HepG2 (cell line): ENCODE measurements at regions not wholly inside any gene's neighbourhood (a gene's known extent, or its start where the extent isn't known, plus 50 kb on each side); places are given as distances from the start of the nearest gene placed in this dataset.
A peak's percentile ranks its signal among the peaks of the same experiment; 100 is the strongest.

Experiments used
- ARHGAP35 ChIP-seq: sonication (generic); formaldehyde crosslinking; IDR thresholded peaks from 2 replicates; pipeline ENCODE4 v1.9.0; 2022; ENCODE audit warnings: mild to moderate bottlenecking, inconsistent platforms, moderate library complexity, missing genetic modification reagents, borderline replicate concordance
- MAFF ChIP-seq: IDR thresholded peaks from 2 replicates; pipeline ENCODE4 v1.6.1; 2011; ENCODE audit warnings: low read depth, low read length, improper control_type of control experiment
- MEF2D ChIP-seq: sonication (generic); formaldehyde crosslinking; IDR thresholded peaks from 2 replicates; pipeline ENCODE4 v1.5.1; 2020; ENCODE audit warnings: mild to moderate bottlenecking, missing genetic modification reagents
- NCOA5 ChIP-seq: sonication (generic); formaldehyde crosslinking; IDR thresholded peaks from 2 replicates; pipeline ENCODE4 v1.4.0; 2020; ENCODE audit warnings: missing genetic modification reagents
- POGZ ChIP-seq: sonication (generic); formaldehyde crosslinking; IDR thresholded peaks from 2 replicates; pipeline ENCODE4 v1.4.0; 2020; ENCODE audit warnings: mild to moderate bottlenecking, missing genetic modification reagents
- PRPF4 ChIP-seq: fragments of 200-400 bp; formaldehyde crosslinking; IDR thresholded peaks from 2 replicates; pipeline ENCODE4 v1.6.1; 2016; ENCODE audit warnings: low read length, low read depth; ENCODE audit not compliant: poor library complexity, severe bottlenecking
- RFX5 ChIP-seq: IDR thresholded peaks from 2 replicates; pipeline ENCODE4 v1.6.1; 2011; ENCODE audit warnings: low read depth, low read length, improper control_type of control experiment
- SAP130 ChIP-seq: IDR thresholded peaks from 2 replicates; pipeline ENCODE4 v1.6.1; 2016; ENCODE audit warnings: low read depth
- SSRP1 ChIP-seq: IDR thresholded peaks from 2 replicates; pipeline ENCODE4 v1.6.1; 2016; ENCODE audit warnings: control low read depth
- ZKSCAN5 ChIP-seq: sonication (generic); formaldehyde crosslinking; IDR thresholded peaks from 2 replicates; pipeline ENCODE4 v1.5.1; 2020; ENCODE audit warnings: mild to moderate bottlenecking, missing genetic modification reagents
- ZMYM4 ChIP-seq: sonication (generic); formaldehyde crosslinking; IDR thresholded peaks from 2 replicates; pipeline ENCODE4 v1.8.1; 2023; ENCODE audit warnings: mild to moderate bottlenecking, missing genetic modification reagents
- ZNF17 ChIP-seq: sonication (generic); formaldehyde crosslinking; IDR thresholded peaks from 2 replicates; pipeline ENCODE4 v1.5.0; 2020; ENCODE audit warnings: mild to moderate bottlenecking, missing genetic modification reagents
- ZNF256 ChIP-seq: sonication (generic); formaldehyde crosslinking; conservative IDR thresholded peaks from 2 replicates; pipeline ENCODE4 v1.4.0; 2020; ENCODE audit warnings: missing genetic modification reagents
- ZNF598 ChIP-seq: sonication (generic); formaldehyde crosslinking; IDR thresholded peaks from 2 replicates; pipeline ENCODE4 v1.5.1; 2020; ENCODE audit warnings: mild to moderate bottlenecking, missing genetic modification reagents, borderline replicate concordance
- ZNF616 ChIP-seq: sonication (generic); formaldehyde crosslinking; IDR thresholded peaks from 2 replicates; pipeline ENCODE4 v1.5.0; 2020; ENCODE audit warnings: low read depth, mild to moderate bottlenecking, missing genetic modification reagents
- ZNF747 ChIP-seq: sonication (generic); formaldehyde crosslinking; IDR thresholded peaks from 2 replicates; pipeline ENCODE4 v1.8.1; 2023; ENCODE audit warnings: missing genetic modification reagents, mild to moderate bottlenecking, borderline replicate concordance
- ZNF768 ChIP-seq: sonication (generic); formaldehyde crosslinking; IDR thresholded peaks from 2 replicates; pipeline ENCODE4 v1.4.0; 2020; ENCODE audit warnings: missing genetic modification reagents
- TF ChIP-seq, protein P1 (sequence below): sonication (generic); formaldehyde crosslinking; IDR thresholded peaks from 2 replicates; pipeline ENCODE4 v1.5.0; 2020; ENCODE audit warnings: mild to moderate bottlenecking, missing genetic modification reagents, borderline replicate concordance
- TF ChIP-seq, protein P2 (sequence below): sonication (generic); formaldehyde crosslinking; conservative IDR thresholded peaks from 2 replicates; pipeline ENCODE4 v1.8.0; 2022; ENCODE audit warnings: low read depth, missing genetic modification reagents
- TF ChIP-seq, protein P3 (sequence below), 2 experiments: fragments of 450-650 bp in 1 of 2; sonication (generic) in 1 of 2; formaldehyde crosslinking; IDR thresholded peaks; 2 replicates each; pipeline versions ENCODE4 v1.5.0 to v1.8.0; 2020 to 2022; ENCODE audit warnings: mild to moderate bottlenecking in 1 of 2, missing genetic modification reagents in 1 of 2
- TF ChIP-seq, protein P4 (sequence below): sonication (generic); formaldehyde crosslinking; IDR thresholded peaks from 2 replicates; pipeline ENCODE4 v1.4.0; 2020; ENCODE audit warnings: missing genetic modification reagents

DNA sequence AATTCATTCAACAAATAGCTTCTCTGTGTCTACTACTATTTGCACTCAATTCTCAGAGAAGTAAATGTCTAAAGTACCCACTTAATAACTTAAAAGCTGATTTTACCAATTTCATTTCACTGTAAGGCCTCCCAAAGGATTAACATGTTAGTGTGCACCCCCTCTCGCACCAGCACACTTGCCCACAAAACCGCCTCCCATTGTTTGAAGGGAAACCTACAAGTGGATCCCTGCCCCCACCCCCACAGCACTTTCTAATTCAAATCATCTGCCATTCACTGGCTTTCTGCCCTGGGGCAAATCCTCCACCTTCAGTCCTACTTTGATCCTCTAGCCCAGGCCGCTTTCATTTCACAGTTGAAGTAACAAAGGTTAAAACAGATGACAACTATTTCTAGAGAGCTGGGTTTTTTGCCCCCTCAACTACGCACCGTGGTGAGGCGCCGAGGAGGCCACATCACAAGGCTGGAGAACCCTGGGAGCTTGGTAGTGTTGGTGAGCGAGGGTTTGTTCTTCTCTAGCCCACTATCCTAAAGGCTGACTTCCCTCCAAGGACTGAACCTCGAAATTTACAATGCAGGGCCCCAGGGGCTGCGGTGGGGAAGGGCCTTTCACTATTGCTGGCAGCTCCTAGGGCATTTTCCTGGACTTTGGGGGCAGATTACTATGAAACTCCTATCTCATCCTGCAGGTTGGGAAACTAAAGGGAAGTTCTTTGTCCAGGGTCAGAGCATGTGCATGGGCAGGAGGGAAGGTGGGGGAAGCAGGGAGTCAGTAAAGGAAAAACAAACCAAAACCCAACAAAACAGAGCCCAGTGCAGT, 517.4 kb upstream of the ZMIZ1 start (continued):
- TF ChIP-seq RFX5 (no peak), ZNF768 (CRISPR knock-in tag) (no peak), NCOA5 (CRISPR knock-in tag) (no peak), PRPF4 (no peak), ZNF256 (CRISPR knock-in tag) (no peak), SAP130 (peak; percentile 41), ZNF616 (CRISPR knock-in tag) (no peak), SSRP1 (no peak), MAFF (no peak), ZKSCAN5 (CRISPR knock-in tag) (no peak), ZNF17 (CRISPR knock-in tag) (no peak), MEF2D (CRISPR knock-in tag) (0 out of 2 replicates have a peak, but pooled peaks have one; percentile 1), ZMYM4 (peak; percentile 23; the same call in 1 of the 2 replicates), ZNF747 (CRISPR knock-in tag) (peak; percentile 55; the same call in 1 of the 2 replicates), ZNF598 (CRISPR knock-in tag) (no peak), POGZ (CRISPR knock-in tag) (0 out of 2 replicates have a peak, but pooled peaks have one; percentile 8), ARHGAP35 (CRISPR knock-in tag) (no peak)
- TF ChIP-seq, protein P1, sequence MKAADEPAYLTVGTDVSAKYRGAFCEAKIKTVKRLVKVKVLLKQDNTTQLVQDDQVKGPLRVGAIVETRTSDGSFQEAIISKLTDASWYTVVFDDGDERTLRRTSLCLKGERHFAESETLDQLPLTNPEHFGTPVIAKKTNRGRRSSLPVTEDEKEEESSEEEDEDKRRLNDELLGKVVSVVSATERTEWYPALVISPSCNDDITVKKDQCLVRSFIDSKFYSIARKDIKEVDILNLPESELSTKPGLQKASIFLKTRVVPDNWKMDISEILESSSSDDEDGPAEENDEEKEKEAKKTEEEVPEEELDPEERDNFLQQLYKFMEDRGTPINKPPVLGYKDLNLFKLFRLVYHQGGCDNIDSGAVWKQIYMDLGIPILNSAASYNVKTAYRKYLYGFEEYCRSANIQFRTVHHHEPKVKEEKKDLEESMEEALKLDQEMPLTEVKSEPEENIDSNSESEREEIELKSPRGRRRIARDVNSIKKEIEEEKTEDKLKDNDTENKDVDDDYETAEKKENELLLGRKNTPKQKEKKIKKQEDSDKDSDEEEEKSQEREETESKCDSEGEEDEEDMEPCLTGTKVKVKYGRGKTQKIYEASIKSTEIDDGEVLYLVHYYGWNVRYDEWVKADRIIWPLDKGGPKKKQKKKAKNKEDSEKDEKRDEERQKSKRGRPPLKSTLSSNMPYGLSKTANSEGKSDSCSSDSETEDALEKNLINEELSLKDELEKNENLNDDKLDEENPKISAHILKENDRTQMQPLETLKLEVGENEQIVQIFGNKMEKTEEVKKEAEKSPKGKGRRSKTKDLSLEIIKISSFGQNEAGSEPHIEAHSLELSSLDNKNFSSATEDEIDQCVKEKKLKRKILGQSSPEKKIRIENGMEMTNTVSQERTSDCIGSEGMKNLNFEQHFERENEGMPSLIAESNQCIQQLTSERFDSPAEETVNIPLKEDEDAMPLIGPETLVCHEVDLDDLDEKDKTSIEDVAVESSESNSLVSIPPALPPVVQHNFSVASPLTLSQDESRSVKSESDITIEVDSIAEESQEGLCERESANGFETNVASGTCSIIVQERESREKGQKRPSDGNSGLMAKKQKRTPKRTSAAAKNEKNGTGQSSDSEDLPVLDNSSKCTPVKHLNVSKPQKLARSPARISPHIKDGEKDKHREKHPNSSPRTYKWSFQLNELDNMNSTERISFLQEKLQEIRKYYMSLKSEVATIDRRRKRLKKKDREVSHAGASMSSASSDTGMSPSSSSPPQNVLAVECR: peak; percentile 21; the same call in 1 of the 2 replicates
- TF ChIP-seq, protein P2, sequence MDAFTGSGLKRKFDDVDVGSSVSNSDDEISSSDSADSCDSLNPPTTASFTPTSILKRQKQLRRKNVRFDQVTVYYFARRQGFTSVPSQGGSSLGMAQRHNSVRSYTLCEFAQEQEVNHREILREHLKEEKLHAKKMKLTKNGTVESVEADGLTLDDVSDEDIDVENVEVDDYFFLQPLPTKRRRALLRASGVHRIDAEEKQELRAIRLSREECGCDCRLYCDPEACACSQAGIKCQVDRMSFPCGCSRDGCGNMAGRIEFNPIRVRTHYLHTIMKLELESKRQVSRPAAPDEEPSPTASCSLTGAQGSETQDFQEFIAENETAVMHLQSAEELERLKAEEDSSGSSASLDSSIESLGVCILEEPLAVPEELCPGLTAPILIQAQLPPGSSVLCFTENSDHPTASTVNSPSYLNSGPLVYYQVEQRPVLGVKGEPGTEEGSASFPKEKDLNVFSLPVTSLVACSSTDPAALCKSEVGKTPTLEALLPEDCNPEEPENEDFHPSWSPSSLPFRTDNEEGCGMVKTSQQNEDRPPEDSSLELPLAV (CRISPR knock-in tag): no peak
- TF ChIP-seq, protein P3, sequence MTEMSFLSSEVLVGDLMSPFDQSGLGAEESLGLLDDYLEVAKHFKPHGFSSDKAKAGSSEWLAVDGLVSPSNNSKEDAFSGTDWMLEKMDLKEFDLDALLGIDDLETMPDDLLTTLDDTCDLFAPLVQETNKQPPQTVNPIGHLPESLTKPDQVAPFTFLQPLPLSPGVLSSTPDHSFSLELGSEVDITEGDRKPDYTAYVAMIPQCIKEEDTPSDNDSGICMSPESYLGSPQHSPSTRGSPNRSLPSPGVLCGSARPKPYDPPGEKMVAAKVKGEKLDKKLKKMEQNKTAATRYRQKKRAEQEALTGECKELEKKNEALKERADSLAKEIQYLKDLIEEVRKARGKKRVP (CRISPR knock-in tag; IDR thresholded peaks at IDR 0.05): no peak
- TF ChIP-seq, protein P4, sequence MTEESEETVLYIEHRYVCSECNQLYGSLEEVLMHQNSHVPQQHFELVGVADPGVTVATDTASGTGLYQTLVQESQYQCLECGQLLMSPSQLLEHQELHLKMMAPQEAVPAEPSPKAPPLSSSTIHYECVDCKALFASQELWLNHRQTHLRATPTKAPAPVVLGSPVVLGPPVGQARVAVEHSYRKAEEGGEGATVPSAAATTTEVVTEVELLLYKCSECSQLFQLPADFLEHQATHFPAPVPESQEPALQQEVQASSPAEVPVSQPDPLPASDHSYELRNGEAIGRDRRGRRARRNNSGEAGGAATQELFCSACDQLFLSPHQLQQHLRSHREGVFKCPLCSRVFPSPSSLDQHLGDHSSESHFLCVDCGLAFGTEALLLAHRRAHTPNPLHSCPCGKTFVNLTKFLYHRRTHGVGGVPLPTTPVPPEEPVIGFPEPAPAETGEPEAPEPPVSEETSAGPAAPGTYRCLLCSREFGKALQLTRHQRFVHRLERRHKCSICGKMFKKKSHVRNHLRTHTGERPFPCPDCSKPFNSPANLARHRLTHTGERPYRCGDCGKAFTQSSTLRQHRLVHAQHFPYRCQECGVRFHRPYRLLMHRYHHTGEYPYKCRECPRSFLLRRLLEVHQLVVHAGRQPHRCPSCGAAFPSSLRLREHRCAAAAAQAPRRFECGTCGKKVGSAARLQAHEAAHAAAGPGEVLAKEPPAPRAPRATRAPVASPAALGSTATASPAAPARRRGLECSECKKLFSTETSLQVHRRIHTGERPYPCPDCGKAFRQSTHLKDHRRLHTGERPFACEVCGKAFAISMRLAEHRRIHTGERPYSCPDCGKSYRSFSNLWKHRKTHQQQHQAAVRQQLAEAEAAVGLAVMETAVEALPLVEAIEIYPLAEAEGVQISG: peak; percentile 28
